Dermis blood vessel endothelial cell (primary cell): ENCODE measurements at regions not wholly inside any gene's neighbourhood (a gene's known extent, or its start where the extent isn't known, plus 50 kb on each side); places are given as distances from the start of the nearest gene placed in this dataset.
A peak's percentile ranks its signal among the peaks of the same experiment; 100 is the strongest.
"Not testable (repeated sequence)": the region's sequence is repeated elsewhere in the genome, so short reads cannot be mapped to it uniquely, and the experiment has no call there.

Source experiments
- DNase-seq: peaks from one replicate; pipeline ENCODE4 v3.0.0; 2010

- no peak for DNase-seq
Observed at GRCh38 chr21:28110074-28110473, 882.6 kb downstream of the LTN1 start.

- DNase-seq = peak; percentile 37
Observed at GRCh38 chr21:28106370-28106890, 886.2 kb downstream of the LTN1 start.

GRCh38 chr21:28104346-28104745 lies 888.3 kb downstream of the LTN1 start:
- no peak for DNase-seq

- no peak for DNase-seq
Observed at GRCh38 chr21:28100366-28100765, 892.3 kb downstream of the LTN1 start.

- no peak for DNase-seq
Observed at GRCh38 chr21:28099001-28099705, 893.5 kb downstream of the LTN1 start.

- no peak for DNase-seq
Observed at GRCh38 chr21:28091466-28091865, 901.2 kb downstream of the LTN1 start.

GRCh38 chr21:28090546-28090945 lies 902.1 kb downstream of the LTN1 start:
- DNase-seq = no peak

GRCh38 chr21:28089599-28090441 lies 902.9 kb downstream of the LTN1 start:
- DNase-seq = no peak

GRCh38 chr21:28086861-28087581 lies 905.7 kb downstream of the LTN1 start:
- DNase-seq = no peak

- DNase-seq = no peak
Observed at GRCh38 chr21:28084951-28085350, 907.7 kb downstream of the LTN1 start.

- DNase-seq = no peak
Observed at GRCh38 chr21:28083350-28083749, 909.3 kb downstream of the LTN1 start.

GRCh38 chr21:28078126-28078525 lies 914.6 kb downstream of the LTN1 start:
- no peak for DNase-seq

- DNase-seq = no peak
Observed at GRCh38 chr21:28074676-28075075, 918.0 kb downstream of the LTN1 start.

- no peak for DNase-seq
Observed at GRCh38 chr21:28072601-28073000, 920.1 kb downstream of the LTN1 start.

- DNase-seq = no peak
Observed at GRCh38 chr21:28069450-28069923, 923.2 kb downstream of the LTN1 start.

- no peak for DNase-seq
Observed at GRCh38 chr21:28068455-28069358, 924.0 kb downstream of the LTN1 start.

GRCh38 chr21:28066596-28067387 lies 925.9 kb downstream of the LTN1 start:
- no peak for DNase-seq

- DNase-seq = no peak
Observed at GRCh38 chr21:28066076-28066475, 926.6 kb downstream of the LTN1 start.

- no peak for DNase-seq
Observed at GRCh38 chr21:28063241-28064216, 929.1 kb downstream of the LTN1 start.

GRCh38 chr21:28052956-28053355 lies 939.7 kb downstream of the LTN1 start:
- not testable (repeated sequence) for DNase-seq
